HCT116 (cell line): ENCODE measurements at regions not wholly inside any gene's neighbourhood (a gene's known extent, or its start where the extent isn't known, plus 50 kb on each side); places are given as distances from the start of the nearest gene placed in this dataset.

ENCODE experiments used
- ATAC-seq: fragments of 200-7000 bp; cut with Tn5 transposase; 2 replicates; pipeline ENCODE4 v1.9.1; 2020; ENCODE audit warnings: mild to moderate bottlenecking, moderate library complexity
- BruUV-seq: library from RNA; stranded (reverse); fragments of 400-500 nt; replicated peaks from 2 replicates; lab custom pipeline; 2021; lab: Mats Ljungman, UMichigan
- CTCF ChIA-PET: fragments of 300-600 bp; sonication (Branson Sonifier 250); formaldehyde crosslinking; loops from one replicate; lab custom pipeline; 2021; ENCODE audit warnings: antibody characterized with exemption; lab: Charles Lee
- POLR2A ChIA-PET: fragments of 300-600, 350-600 bp; sonication (Branson Sonifier 250); formaldehyde crosslinking; loops from one replicate; lab custom pipeline; 2021; ENCODE audit warnings: antibody characterized with exemption; lab: Charles Lee
- RAD21 ChIA-PET, 2 experiments: fragments of 300-600 bp; sonication (Branson Sonifier 250); formaldehyde crosslinking; loops; one replicate each; lab custom pipeline; 2023; ENCODE audit warnings: low total read pairs in 2 of 2; ENCODE audit not compliant: uncharacterized antibody in 2 of 2, unreplicated experiment in 2 of 2, low non-redundant PET in 1 of 2; lab: Charles Lee
- DNase-seq: peaks from one replicate; pipeline ENCODE4 v3.0.0-alpha.2; 2010; ENCODE audit warnings: low read depth, low spot score
- H2AFZ ChIP-seq: fragments of 200-600 bp; shearing (Covaris generic), sonication (generic); 2 replicates; pipeline ENCODE4 v1.6.1; 2017; ENCODE audit warnings: low read depth, mixed run types, mixed read lengths, antibody characterized with exemption, low read length; ENCODE audit not compliant: poor library complexity, severe bottlenecking
- H3K27ac ChIP-seq: 2 replicates; pipeline ENCODE4 v1.5.1; 2012; ENCODE audit warnings: low read depth, low read length
- H3K27me3 ChIP-seq: fragments of 200-600 bp; sonication (generic); 2 replicates; pipeline ENCODE4 v1.6.1; 2016; ENCODE audit warnings: mixed run types, low read length, mixed read lengths; ENCODE audit not compliant: insufficient read depth
- H3K36me3 ChIP-seq, 2 experiments: fragments of 200-500 bp in 1 of 2; fragments of 200-600 bp in 1 of 2; sonication (Bioruptor generic) in 1 of 2; sonication (generic) in 1 of 2; 2 replicates each; pipeline versions ENCODE4 v1.5.1 to v1.6.1; 2014 to 2016; ENCODE audit warnings: low read length in 2 of 2, inconsistent platforms in 1 of 2, mixed read lengths in 1 of 2, mixed run types in 1 of 2; ENCODE audit not compliant: insufficient read depth in 2 of 2, control insufficient read depth in 1 of 2
- H3K4me1 ChIP-seq, 2 experiments: fragments of 200-600 bp in 1 of 2; sonication (generic) in 1 of 2; 2 replicates each; pipeline versions ENCODE4 v1.5.1 to v1.6.1; 2012 to 2017; ENCODE audit warnings: low read length in 2 of 2, inconsistent platforms in 1 of 2, mild to moderate bottlenecking in 1 of 2, mixed read lengths in 1 of 2, mixed run types in 1 of 2, moderate library complexity in 1 of 2; ENCODE audit not compliant: insufficient read depth in 2 of 2, control insufficient read depth in 1 of 2
- H3K4me2 ChIP-seq: fragments of 200-600 bp; sonication (generic); 2 replicates; pipeline ENCODE4 v1.6.1; 2017; ENCODE audit warnings: mixed run types, low read length, mixed read lengths
- H3K4me3 ChIP-seq, 2 experiments: fragments of 200-600 bp in 1 of 2; sonication (generic) in 1 of 2; replicated peaks in 1 of 2; 2 replicates each; pipeline ENCODE4 v1.5.1; 2011 to 2016; ENCODE audit warnings: low read length in 2 of 2, control low read depth in 1 of 2, low read depth in 1 of 2, mild to moderate bottlenecking in 1 of 2, mixed read lengths in 1 of 2, mixed run types in 1 of 2
- H3K79me2 ChIP-seq: fragments of 200-600 bp; sonication (generic); 2 replicates; pipeline ENCODE4 v1.6.1; 2017; ENCODE audit warnings: mild to moderate bottlenecking, mixed run types, low read length, moderate library complexity, mixed read lengths; ENCODE audit not compliant: insufficient read depth
- H3K9ac ChIP-seq: fragments of 200-600 bp; sonication (generic); 2 replicates; pipeline ENCODE4 v1.6.1; 2016; ENCODE audit warnings: low read length, mixed read lengths
- H3K9me2 ChIP-seq: fragments of 200-600 bp; sonication (generic), shearing (Covaris generic); 2 replicates; pipeline ENCODE4 v1.6.1; 2017; ENCODE audit warnings: mixed run types, mild to moderate bottlenecking, moderate library complexity; ENCODE audit not compliant: insufficient read depth
- H3K9me3 ChIP-seq, 2 experiments: fragments of 200-500 bp in 1 of 2; fragments of 200-600 bp in 1 of 2; sonication (Bioruptor generic) in 1 of 2; sonication (generic) in 1 of 2; 2 replicates each; pipeline ENCODE4 v1.6.1; 2014 to 2017; ENCODE audit warnings: low read length in 2 of 2, mixed read lengths in 2 of 2, inconsistent platforms in 1 of 2, low read depth in 1 of 2, mild to moderate bottlenecking in 1 of 2, mixed run types in 1 of 2, moderate library complexity in 1 of 2; ENCODE audit not compliant: control insufficient read depth in 1 of 2, insufficient read depth in 1 of 2
- H4K20me1 ChIP-seq: fragments of 200-600 bp; sonication (generic), shearing (Covaris generic); 2 replicates; pipeline ENCODE4 v1.6.1; 2017; ENCODE audit warnings: mixed run types, mild to moderate bottlenecking, moderate library complexity; ENCODE audit not compliant: insufficient read depth
- CBX3 ChIP-seq: IDR thresholded peaks from 2 replicates; pipeline ENCODE4 v1.6.1; 2012; ENCODE audit warnings: low read depth
- CEBPB ChIP-seq: IDR thresholded peaks from 2 replicates; pipeline ENCODE4 v1.6.1; 2012; ENCODE audit warnings: low read depth
- EGR1 ChIP-seq: IDR thresholded peaks from 2 replicates; pipeline ENCODE4 v1.6.1; 2012; ENCODE audit warnings: low read depth
- EZH2 ChIP-seq: fragments of 200-600 bp; sonication (generic); IDR thresholded peaks from 2 replicates; pipeline ENCODE4 v1.6.1; 2017; ENCODE audit warnings: antibody characterized with exemption, mixed run types
- FOSL1 ChIP-seq: IDR thresholded peaks from 2 replicates; pipeline ENCODE4 v1.6.1; 2012; ENCODE audit warnings: low read depth
- JUND ChIP-seq: IDR thresholded peaks from 2 replicates; pipeline ENCODE4 v1.6.1; 2012
- POLR2AphosphoS5 ChIP-seq: IDR thresholded peaks from 2 replicates; pipeline ENCODE4 v1.6.1; 2011; ENCODE audit warnings: mild to moderate bottlenecking, low read depth, low read length, moderate library complexity
- SRF ChIP-seq: IDR thresholded peaks from 2 replicates; pipeline ENCODE4 v1.6.1; 2012; ENCODE audit warnings: low read depth
- YY1 ChIP-seq: IDR thresholded peaks from 2 replicates; pipeline ENCODE4 v1.6.1; 2011; ENCODE audit warnings: low read length, low read depth, moderate library complexity, mild to moderate bottlenecking; ENCODE audit not compliant: insufficient replicate concordance; ENCODE audit errors: extremely low read depth
- ZFX ChIP-seq: fragments of 450-650 bp; IDR thresholded peaks from 2 replicates; pipeline ENCODE4 v1.6.1; 2017
- ZNF274 ChIP-seq: fragments of 200-500 bp; sonication (Bioruptor generic); IDR thresholded peaks from 2 replicates; pipeline ENCODE4 v1.6.1; 2014; ENCODE audit warnings: mild to moderate bottlenecking, low read depth, low read length, inconsistent platforms
- intact Hi-C: fragments of 100-400 bp; cut with micrococcal nuclease; formaldehyde crosslinking; loops from 2 replicates; pipeline ENCODE4 v1.10.0; 2022
- TF ChIP-seq, protein P1 (sequence below): IDR thresholded peaks from 2 replicates; pipeline ENCODE4 v1.6.1; 2012
- TF ChIP-seq, protein P2 (sequence below): IDR thresholded peaks from 2 replicates; pipeline ENCODE4 v1.6.1; 2011; ENCODE audit warnings: mild to moderate bottlenecking, low read length, moderate library complexity; ENCODE audit not compliant: insufficient replicate concordance; ENCODE audit errors: extremely low read depth
- TF ChIP-seq, protein P3 (sequence below): IDR thresholded peaks from 2 replicates; pipeline ENCODE4 v1.6.1; 2012; ENCODE audit warnings: low read depth

DNA sequence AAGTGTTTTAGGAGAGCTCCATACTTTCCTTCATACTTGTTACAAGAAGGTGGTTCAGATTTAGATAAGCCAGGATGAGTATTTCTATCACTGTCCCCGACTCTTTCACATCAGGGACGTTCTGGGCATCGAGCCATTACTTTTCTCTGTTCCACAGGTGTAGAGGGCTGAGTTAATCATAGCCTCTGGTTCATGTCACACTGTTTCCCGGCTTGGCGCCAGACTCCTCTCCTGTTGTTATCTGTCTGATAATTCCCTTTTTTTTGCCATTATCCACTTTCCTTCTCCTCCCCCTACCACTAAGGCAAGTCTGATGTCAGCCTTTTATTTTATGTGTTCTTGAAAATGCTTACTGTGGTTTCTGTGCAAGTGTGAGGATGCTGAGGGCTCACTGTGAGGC is 593.4 kb downstream of the UTRN start:
- Histone ChIP-seq H3K79me2 (no peaks in the 10 kb centered on the region), H3K9ac (no peak overlapping the region), H3K4me2 (no peak overlapping the region)
- intact Hi-C loops = no loop called here
- DNase-seq = no peak
- TF ChIP-seq, protein P1, sequence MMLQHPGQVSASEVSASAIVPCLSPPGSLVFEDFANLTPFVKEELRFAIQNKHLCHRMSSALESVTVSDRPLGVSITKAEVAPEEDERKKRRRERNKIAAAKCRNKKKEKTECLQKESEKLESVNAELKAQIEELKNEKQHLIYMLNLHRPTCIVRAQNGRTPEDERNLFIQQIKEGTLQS = no peak
- no peak for TF ChIP-seq YY1
- TF ChIP-seq, protein P2, sequence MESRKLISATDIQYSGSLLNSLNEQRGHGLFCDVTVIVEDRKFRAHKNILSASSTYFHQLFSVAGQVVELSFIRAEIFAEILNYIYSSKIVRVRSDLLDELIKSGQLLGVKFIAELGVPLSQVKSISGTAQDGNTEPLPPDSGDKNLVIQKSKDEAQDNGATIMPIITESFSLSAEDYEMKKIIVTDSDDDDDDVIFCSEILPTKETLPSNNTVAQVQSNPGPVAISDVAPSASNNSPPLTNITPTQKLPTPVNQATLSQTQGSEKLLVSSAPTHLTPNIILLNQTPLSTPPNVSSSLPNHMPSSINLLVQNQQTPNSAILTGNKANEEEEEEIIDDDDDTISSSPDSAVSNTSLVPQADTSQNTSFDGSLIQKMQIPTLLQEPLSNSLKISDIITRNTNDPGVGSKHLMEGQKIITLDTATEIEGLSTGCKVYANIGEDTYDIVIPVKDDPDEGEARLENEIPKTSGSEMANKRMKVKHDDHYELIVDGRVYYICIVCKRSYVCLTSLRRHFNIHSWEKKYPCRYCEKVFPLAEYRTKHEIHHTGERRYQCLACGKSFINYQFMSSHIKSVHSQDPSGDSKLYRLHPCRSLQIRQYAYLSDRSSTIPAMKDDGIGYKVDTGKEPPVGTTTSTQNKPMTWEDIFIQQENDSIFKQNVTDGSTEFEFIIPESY = no peak
- no peak for TF ChIP-seq EZH2
- no peak for TF ChIP-seq POLR2AphosphoS5
- no peak for TF ChIP-seq ZFX
- TF ChIP-seq FOSL1 = no peak
- TF ChIP-seq, protein P3, sequence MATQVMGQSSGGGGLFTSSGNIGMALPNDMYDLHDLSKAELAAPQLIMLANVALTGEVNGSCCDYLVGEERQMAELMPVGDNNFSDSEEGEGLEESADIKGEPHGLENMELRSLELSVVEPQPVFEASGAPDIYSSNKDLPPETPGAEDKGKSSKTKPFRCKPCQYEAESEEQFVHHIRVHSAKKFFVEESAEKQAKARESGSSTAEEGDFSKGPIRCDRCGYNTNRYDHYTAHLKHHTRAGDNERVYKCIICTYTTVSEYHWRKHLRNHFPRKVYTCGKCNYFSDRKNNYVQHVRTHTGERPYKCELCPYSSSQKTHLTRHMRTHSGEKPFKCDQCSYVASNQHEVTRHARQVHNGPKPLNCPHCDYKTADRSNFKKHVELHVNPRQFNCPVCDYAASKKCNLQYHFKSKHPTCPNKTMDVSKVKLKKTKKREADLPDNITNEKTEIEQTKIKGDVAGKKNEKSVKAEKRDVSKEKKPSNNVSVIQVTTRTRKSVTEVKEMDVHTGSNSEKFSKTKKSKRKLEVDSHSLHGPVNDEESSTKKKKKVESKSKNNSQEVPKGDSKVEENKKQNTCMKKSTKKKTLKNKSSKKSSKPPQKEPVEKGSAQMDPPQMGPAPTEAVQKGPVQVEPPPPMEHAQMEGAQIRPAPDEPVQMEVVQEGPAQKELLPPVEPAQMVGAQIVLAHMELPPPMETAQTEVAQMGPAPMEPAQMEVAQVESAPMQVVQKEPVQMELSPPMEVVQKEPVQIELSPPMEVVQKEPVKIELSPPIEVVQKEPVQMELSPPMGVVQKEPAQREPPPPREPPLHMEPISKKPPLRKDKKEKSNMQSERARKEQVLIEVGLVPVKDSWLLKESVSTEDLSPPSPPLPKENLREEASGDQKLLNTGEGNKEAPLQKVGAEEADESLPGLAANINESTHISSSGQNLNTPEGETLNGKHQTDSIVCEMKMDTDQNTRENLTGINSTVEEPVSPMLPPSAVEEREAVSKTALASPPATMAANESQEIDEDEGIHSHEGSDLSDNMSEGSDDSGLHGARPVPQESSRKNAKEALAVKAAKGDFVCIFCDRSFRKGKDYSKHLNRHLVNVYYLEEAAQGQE = no peak
- TF ChIP-seq SRF = no peak
- TF ChIP-seq CEBPB = no peak
- no peak for TF ChIP-seq CBX3
- TF ChIP-seq ZNF274 = no peak
- TF ChIP-seq EGR1 = no peak
- TF ChIP-seq JUND = no peak
- TF ChIP-seq, all 23 proteins: peak for 0
- H3K27me3 ChIP-seq = no peaks in the 10 kb centered on the region
- no peaks in the 10 kb centered on the region for H4K20me1 ChIP-seq
- H3K36me3 ChIP-seq = peaks cover 0 to 13% of the 10 kb centered on the region in 2 experiments; a peak in 2 of 4 replicates
- H3K27ac ChIP-seq = no peak overlapping the region
- H2AFZ ChIP-seq = no peak overlapping the region
- H3K4me3 ChIP-seq = no peak overlapping the region
- peaks cover 4 to 31% of the 10 kb centered on the region in 2 experiments; a peak in 3 of 4 replicates for H3K4me1 ChIP-seq
- ChIA-PET RAD21 (no interaction called here), CTCF (no interaction called here), POLR2A (no interaction called here)
- no peak for ATAC-seq
- no TSS peak for BruUV-seq
- H3K9me3 ChIP-seq = 0 out of 4 replicates have a peak, but pooled peaks cover 0 to 3% of the 10 kb centered on the region in 2 experiments
- no peaks in the 10 kb centered on the region for H3K9me2 ChIP-seq
